Fibroblast of the aortic adventitia (primary cell): ENCODE measurements at regions not wholly inside any gene's neighbourhood (a gene's known extent, or its start where the extent isn't known, plus 50 kb on each side); places are given as distances from the start of the nearest gene placed in this dataset.

ENCODE experiments used
- DNase-seq: peaks from one replicate; pipeline ENCODE4 v3.0.0-alpha.2; 2010; ENCODE audit warnings: low read depth
- H3K4me3 ChIP-seq: 2 replicates; pipeline ENCODE4 v1.5.1; 2011; ENCODE audit warnings: low read depth, mild to moderate bottlenecking, control low read depth, low read length, moderate library complexity
- CTCF ChIP-seq: IDR thresholded peaks from 2 replicates; pipeline ENCODE4 v1.5.1; 2011; ENCODE audit warnings: mild to moderate bottlenecking, low read length, control low read depth, inconsistent platforms; ENCODE audit not compliant: insufficient read depth

- no peak for TF ChIP-seq CTCF
- no peak for DNase-seq
- H3K4me3 ChIP-seq = no peak overlapping the region
These were observed 262.4 kb downstream of the MTX2 start for GRCh38 chr2:176531608-176532007.

- no peak overlapping the region for H3K4me3 ChIP-seq
- peak; percentile 10 for DNase-seq
- no peak for TF ChIP-seq CTCF
These were observed 264.4 kb downstream of the MTX2 start for GRCh38 chr2:176533505-176534193.

- DNase-seq = peak; percentile 44
- H3K4me3 ChIP-seq = no peak overlapping the region
- TF ChIP-seq CTCF = no peak
These were observed 265.7 kb downstream of the MTX2 start for GRCh38 chr2:176534798-176535466.

- no peak for TF ChIP-seq CTCF
These were observed 266.3 kb downstream of the MTX2 start for GRCh38 chr2:176535467-176536113.

GRCh38 chr2:176536439-176537133 lies 267.3 kb downstream of the MTX2 start:
- H3K4me3 ChIP-seq = no peak overlapping the region
- TF ChIP-seq CTCF = no peak
- DNase-seq = no peak

More at GRCh38 chr2:176535467-176536113, 266.3 kb downstream of the MTX2 start:
- H3K4me3 ChIP-seq = no peak overlapping the region
- DNase-seq = no peak

GRCh38 chr2:176537932-176538331 lies 268.7 kb downstream of the MTX2 start:
- TF ChIP-seq CTCF = no peak
- no peak for DNase-seq
- no peak overlapping the region for H3K4me3 ChIP-seq
